ENCODE measurements at regions not wholly inside any gene's neighbourhood (a gene's known extent, or its start where the extent isn't known, plus 50 kb on each side); places are given as distances from the start of the nearest gene placed in this dataset.

- DNase-seq: no peak
Observed at GRCh38 chr10:133002685-133003084, 60.3 kb upstream of the CFAP46 start.

GRCh38 chr10:133001114-133001513, 58.7 kb upstream of the CFAP46 start:
- no peak for DNase-seq

GRCh38 chr10:133000648-133001047, 58.3 kb upstream of the CFAP46 start:
- no peak for DNase-seq

- DNase-seq: no peak
Observed at GRCh38 chr10:132997517-132998265, 55.3 kb upstream of the CFAP46 start.

GRCh38 chr10:132996603-132997343, 54.4 kb upstream of the CFAP46 start:
- DNase-seq: no peak

GRCh38 chr10:132995909-132996602, 53.7 kb upstream of the CFAP46 start:
- no peak for DNase-seq

- no peak for DNase-seq
Observed at GRCh38 chr10:132994811-132995210, 52.4 kb upstream of the CFAP46 start.

- no peak for DNase-seq
Observed at GRCh38 chr10:132994185-132994796, 51.9 kb upstream of the CFAP46 start.

GRCh38 chr10:132993271-132994184, 51.2 kb upstream of the CFAP46 start:
- DNase-seq: no peak

- DNase-seq: no peak
Observed at GRCh38 chr10:132992433-132993215, 50.3 kb upstream of the CFAP46 start.
